ENCODE measurements at regions not wholly inside any gene's neighbourhood (a gene's known extent, or its start where the extent isn't known, plus 50 kb on each side); places are given as distances from the start of the nearest gene placed in this dataset.
A peak's percentile ranks its signal among the peaks of the same experiment; 100 is the strongest.
"Not testable (repeated sequence)": the region's sequence is repeated elsewhere in the genome, so short reads cannot be mapped to it uniquely, and the experiment has no call there.

DNA sequence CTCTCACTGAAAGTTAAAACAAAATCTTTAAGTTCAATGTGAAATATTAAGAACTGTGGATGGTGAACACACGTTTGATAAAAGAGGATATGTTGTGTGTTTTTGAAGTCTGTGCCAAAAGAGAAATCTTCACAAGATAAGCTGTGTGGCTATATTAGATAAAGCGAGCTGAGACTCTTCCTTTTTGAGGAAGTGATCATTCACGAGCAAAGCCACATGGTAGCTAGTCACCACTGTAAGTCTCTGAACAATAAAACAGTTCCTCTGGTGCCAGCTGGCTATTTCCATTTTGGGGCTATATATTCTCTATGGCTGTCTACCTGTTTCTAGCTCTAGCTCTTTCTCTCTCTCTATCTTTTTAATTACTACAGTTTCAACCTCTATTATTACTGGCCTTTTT lies 1849.2 kb upstream of the C9orf72 start:
- peak overlapping the region in 3 of 11 experiments; percentile 18 to 33 (median 33); a peak in 3 of 22 replicates for H3K27ac ChIP-seq
- H3K4me2 ChIP-seq, result peak overlapping the region in 3 of 11 experiments; percentile 43 to 65 (median 50); a peak in 6 of 22 replicates
- H3K36me3 ChIP-seq, result no peaks in the 10 kb centered on the region
- H3K4me1 ChIP-seq, result peaks cover 0 to 23% (median 0%) of the 10 kb centered on the region in 10 experiments; a peak in 6 of 20 replicates
- no peaks in the 10 kb centered on the region for H3K9me3 ChIP-seq (replicated peaks in 1 of 11)
- no peak for TF ChIP-seq Cebpa-rat (IDR thresholded peaks at IDR 0.05)
- no peak overlapping the region for H3K4me3 ChIP-seq
- H3K9ac ChIP-seq, result no peak overlapping the region
- no peaks in the 10 kb centered on the region for H3K27me3 ChIP-seq
- no peaks in the 10 kb centered on the region for H4K20me1 ChIP-seq

DNA sequence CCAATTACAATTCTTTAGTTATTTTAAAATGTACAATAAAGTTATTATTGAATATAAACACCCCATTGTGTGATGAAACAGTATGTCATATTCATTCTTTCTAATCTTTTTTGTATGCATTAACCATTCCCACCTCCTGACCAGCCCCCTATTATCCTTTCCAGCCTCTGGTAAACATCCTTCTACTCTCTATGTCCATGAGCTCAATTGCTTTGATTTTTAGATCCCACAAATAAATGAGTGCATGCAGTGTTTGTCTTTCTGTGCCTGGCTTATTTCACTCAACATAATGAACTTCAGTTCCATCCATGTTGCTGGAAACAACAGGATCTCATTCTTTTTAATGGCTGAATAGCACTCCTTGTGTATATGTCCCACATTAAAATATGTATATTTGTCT lies 1858.9 kb upstream of the C9orf72 start:
- H4K20me1 ChIP-seq, result no peaks in the 10 kb centered on the region
- no peak overlapping the region for H3K27ac ChIP-seq
- H3K4me1 ChIP-seq, result no peaks in the 10 kb centered on the region
- no peaks in the 10 kb centered on the region for H3K36me3 ChIP-seq
- H3K27me3 ChIP-seq, result no peaks in the 10 kb centered on the region
- H3K9ac ChIP-seq, result no peak overlapping the region
- no peak for TF ChIP-seq Cebpa-rat (IDR thresholded peaks at IDR 0.05)
- H3K4me3 ChIP-seq, result no peak overlapping the region
- peaks cover 0 to 22% (median 0%) of the 10 kb centered on the region in 11 experiments; a peak in 4 of 22 replicates for H3K9me3 ChIP-seq (replicated peaks in 1 of 11)
- no peak overlapping the region for H3K4me2 ChIP-seq

DNA sequence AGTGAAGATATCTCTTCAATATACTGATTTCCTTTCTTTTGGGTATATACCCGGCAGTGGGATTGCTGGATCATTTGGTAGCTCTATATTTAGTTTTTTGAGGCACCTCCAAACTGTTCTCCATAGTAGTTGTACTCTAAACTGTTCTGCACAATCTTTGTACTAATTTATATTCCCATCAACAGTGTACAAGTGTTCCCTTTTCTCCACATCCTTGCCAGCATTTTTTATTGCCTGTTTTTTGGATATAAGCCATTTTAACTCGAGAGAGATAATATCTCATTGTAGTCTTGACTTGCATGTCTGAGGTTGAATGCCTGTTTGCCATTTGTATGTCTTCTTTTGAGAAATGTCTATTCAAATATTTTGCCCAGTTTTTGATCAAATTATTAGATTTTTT lies 1859.4 kb upstream of the C9orf72 start:
- not testable (repeated sequence) for H3K4me2 ChIP-seq, H3K9ac ChIP-seq, H3K36me3 ChIP-seq, H3K27me3 ChIP-seq, H3K4me3 ChIP-seq, H3K27ac ChIP-seq, H3K4me1 ChIP-seq, H4K20me1 ChIP-seq
- H3K9me3 ChIP-seq (replicated peaks in 1 of 11), result peaks cover 0 to 22% (median 0%) of the 10 kb centered on the region in 11 experiments; a peak in 4 of 22 replicates

DNA sequence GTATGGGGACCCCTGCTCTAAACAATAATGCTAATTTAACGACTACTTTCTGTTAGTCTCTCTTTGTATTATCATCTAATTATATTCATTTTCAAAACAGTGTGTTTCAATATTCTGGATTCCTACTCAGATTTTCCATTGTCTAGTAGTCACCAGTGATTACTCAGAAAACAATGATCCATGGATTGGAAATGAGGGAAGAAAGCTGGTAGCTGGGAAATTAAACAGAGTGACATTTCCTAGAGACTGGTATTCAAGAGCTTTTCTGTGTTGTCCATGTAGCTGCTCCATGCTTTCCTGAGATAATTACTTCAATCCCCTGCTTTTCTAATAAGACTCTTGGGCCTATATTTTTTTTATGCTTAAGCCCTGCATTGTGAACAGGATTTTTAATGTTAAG lies 1862.1 kb upstream of the C9orf72 start:
- 0 out of 22 replicates have a peak, but pooled peaks cover 0 to 7% (median 0%) of the 10 kb centered on the region in 11 experiments for H3K9me3 ChIP-seq (replicated peaks in 1 of 11)
- peaks cover 0 to 5% (median 0%) of the 10 kb centered on the region in 10 experiments; a peak in 1 of 20 replicates for H3K4me1 ChIP-seq
- no peaks in the 10 kb centered on the region for H3K27me3 ChIP-seq
- no peak for TF ChIP-seq Cebpa-rat (IDR thresholded peaks at IDR 0.05)
- H3K4me3 ChIP-seq, result no peak overlapping the region
- no peaks in the 10 kb centered on the region for H3K36me3 ChIP-seq
- no peak overlapping the region for H3K9ac ChIP-seq
- no peak overlapping the region for H3K27ac ChIP-seq
- H3K4me2 ChIP-seq, result no peak overlapping the region
- no peaks in the 10 kb centered on the region for H4K20me1 ChIP-seq

DNA sequence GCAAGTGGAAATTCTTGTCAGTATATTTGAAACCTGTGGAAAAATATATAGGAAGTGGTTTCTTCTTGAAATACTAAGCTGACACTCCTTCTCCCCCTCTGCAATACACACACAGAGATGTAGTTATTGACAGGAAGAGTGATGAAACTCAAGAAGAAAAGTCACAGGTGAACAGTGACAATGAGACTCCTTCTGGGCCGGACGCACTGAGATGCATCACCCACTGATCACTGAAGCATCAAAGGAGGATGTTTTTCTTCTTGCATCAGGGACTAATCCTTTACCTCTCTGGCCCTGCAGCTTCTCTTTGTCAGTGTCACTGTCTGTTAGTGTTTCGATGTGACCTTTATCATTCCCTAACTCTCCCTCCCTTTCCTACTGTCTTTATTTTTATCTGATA lies 1864.2 kb upstream of the C9orf72 start:
- Histone ChIP-seq H3K9ac (no peak overlapping the region), H3K4me2 (peak overlapping the region in 1 of 11 experiments; percentile 2; a peak in 1 of 22 replicates)
- no peak for TF ChIP-seq Cebpa-rat (IDR thresholded peaks at IDR 0.05)

DNA sequence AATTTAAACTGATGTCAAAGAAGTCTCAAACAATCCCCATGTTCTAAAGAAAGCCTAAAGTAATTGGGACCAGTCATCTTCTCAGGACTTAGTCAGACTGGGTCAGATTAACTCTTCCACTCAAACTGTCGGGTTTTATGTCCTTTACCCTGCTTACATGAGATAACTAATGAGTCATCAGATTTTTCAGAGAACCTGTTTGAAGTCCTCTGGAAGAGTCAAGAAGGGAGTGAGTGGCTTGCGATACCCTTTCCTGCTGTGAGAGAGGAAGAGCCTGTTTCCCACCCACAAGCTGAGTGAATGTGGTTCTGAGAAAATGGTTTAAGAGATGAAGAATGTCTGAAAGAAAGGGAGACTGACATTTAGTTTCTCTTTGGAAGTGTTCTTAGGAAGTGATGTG lies 1866.7 kb upstream of the C9orf72 start:
- no peaks in the 10 kb centered on the region for H3K9me3 ChIP-seq (replicated peaks in 1 of 11)
- no peak for TF ChIP-seq Cebpa-rat (IDR thresholded peaks at IDR 0.05)
- H3K4me2 ChIP-seq, result no peak overlapping the region
- H3K4me3 ChIP-seq, result no peak overlapping the region
- H3K9ac ChIP-seq, result no peak overlapping the region
- H4K20me1 ChIP-seq, result no peaks in the 10 kb centered on the region
- H3K36me3 ChIP-seq, result no peaks in the 10 kb centered on the region
- peaks cover 0 to 6% (median 0%) of the 10 kb centered on the region in 10 experiments; a peak in 2 of 20 replicates for H3K4me1 ChIP-seq
- H3K27ac ChIP-seq, result no peak overlapping the region
- H3K27me3 ChIP-seq, result no peaks in the 10 kb centered on the region

More for the DNA sequence above, 1864.2 kb upstream of the C9orf72 start:
- Histone ChIP-seq H3K4me3 (no peak overlapping the region), H3K4me1 (peaks cover 0 to 5% (median 0%) of the 10 kb centered on the region in 10 experiments; a peak in 1 of 20 replicates), H4K20me1 (no peaks in the 10 kb centered on the region), H3K27me3 (no peaks in the 10 kb centered on the region), H3K36me3 (no peaks in the 10 kb centered on the region), H3K27ac (no peak overlapping the region), H3K9me3 (replicated peaks in 1 of 11) (no peaks in the 10 kb centered on the region)

DNA sequence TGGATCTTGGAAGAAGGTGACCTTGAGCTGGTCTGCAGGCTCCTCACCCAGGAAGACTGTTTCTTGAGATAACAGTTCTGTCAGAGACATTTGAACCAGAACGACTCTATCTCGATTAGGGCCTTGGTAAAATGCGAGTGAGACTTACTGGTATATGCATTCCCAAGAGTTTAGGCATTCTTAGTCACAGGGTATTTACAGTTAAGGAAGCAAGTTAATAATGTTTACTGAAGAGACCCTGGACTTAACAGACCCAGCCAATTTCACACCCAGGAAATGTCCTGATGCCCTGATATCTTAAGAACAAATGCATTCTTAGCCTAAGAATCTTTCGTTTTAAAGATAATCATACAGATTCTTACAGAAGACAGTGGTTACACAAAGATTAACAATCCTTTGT lies 1867.2 kb upstream of the C9orf72 start:
- no peak for TF ChIP-seq Cebpa-rat (IDR thresholded peaks at IDR 0.05)
- Histone ChIP-seq H3K36me3 (no peaks in the 10 kb centered on the region), H3K9ac (no peak overlapping the region)

DNA sequence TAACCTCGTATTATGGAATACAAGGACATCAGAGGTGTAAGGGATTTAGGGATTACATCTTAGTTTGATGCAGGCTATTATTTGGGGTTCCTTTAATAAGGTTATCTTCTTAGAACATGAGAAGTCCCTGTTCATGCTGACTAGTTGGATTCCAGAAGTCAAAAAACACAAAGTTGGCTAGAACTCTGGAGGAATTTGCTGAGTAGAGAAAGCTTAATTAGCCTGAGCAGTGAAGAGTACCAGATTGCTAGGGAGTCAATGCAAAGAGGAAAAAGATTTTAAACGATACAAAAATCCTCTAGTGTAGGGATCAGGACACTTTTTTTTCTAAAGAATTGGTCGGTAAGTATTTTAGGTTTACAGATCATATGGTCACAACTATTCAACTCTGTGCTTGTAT lies 1872.5 kb upstream of the C9orf72 start:
- H3K27ac ChIP-seq, result no peak overlapping the region
- no peak overlapping the region for H3K9ac ChIP-seq
- no peaks in the 10 kb centered on the region for H3K36me3 ChIP-seq
- no peaks in the 10 kb centered on the region for H4K20me1 ChIP-seq
- TF ChIP-seq Cebpa-rat (IDR thresholded peaks at IDR 0.05), result no peak
- H3K4me2 ChIP-seq, result no peak overlapping the region
- no peak overlapping the region for H3K4me3 ChIP-seq
- no peaks in the 10 kb centered on the region; a peak in 1 of 22 replicates for H3K9me3 ChIP-seq (replicated peaks in 1 of 11)
- H3K27me3 ChIP-seq, result no peaks in the 10 kb centered on the region
- peaks cover 0 to 6% (median 0%) of the 10 kb centered on the region in 10 experiments; a peak in 1 of 20 replicates for H3K4me1 ChIP-seq

More for the DNA sequence above, 1867.2 kb upstream of the C9orf72 start:
- Histone ChIP-seq H4K20me1 (no peaks in the 10 kb centered on the region), H3K9me3 (replicated peaks in 1 of 11) (no peaks in the 10 kb centered on the region), H3K4me1 (peaks cover 0 to 6% (median 0%) of the 10 kb centered on the region in 10 experiments; a peak in 2 of 20 replicates), H3K4me2 (no peak overlapping the region), H3K27ac (no peak overlapping the region), H3K27me3 (no peaks in the 10 kb centered on the region), H3K4me3 (no peak overlapping the region)

DNA sequence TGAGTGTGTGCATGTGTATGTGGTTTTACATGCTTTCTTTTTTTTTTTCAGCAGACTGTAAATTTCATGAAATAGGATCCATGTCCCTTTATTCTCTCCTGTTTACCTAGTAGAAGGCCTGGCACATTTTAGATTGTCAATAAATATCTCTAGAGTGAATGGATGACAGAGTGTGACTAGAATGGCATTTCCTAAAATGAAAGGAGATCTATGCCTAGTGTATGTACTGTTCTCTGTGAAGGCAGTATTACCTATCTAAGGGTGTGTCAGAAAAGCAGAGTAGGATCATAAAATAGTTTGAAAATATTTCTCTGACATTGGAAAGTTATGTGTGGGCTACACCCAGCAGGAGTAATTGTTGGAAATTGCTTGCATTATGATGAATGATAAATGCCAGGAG lies 1876.0 kb upstream of the C9orf72 start:
- no peak overlapping the region for H3K4me2 ChIP-seq
- no peak for TF ChIP-seq Cebpa-rat (IDR thresholded peaks at IDR 0.05)

DNA sequence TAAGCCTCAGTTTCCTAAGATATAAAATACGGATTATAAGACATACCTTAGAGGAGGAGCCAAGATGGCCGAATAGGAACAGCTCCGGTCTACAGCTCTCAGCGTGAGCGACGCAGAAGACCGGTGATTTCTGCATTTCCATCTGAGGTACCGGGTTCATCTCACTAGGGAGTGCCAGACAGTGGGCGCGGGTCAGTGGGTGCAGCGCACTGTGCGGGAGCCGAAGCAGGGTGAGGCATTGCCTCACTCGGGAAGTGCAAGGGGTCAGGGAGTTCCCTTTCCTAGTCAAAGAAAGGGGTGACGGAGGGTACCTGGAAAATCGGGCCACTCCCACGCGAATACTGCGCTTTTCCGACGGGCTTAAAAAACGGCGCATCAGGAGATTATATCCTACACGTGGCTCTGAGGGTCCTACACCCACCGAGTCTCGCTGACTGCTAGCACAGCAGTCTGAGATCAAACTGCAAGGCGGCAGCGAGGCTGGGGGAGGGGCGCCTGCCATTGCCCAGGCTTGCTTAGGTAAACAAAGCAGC lies 1877.1 kb upstream of the C9orf72 start:
- H3K27me3 ChIP-seq; H3K27ac ChIP-seq; H3K9me3 ChIP-seq (replicated peaks in 1 of 11); H3K36me3 ChIP-seq; H3K9ac ChIP-seq; H3K4me2 ChIP-seq; H3K4me3 ChIP-seq; H4K20me1 ChIP-seq; H3K4me1 ChIP-seq: not testable (repeated sequence)

More for the DNA sequence above, 1876.0 kb upstream of the C9orf72 start:
- peaks cover 0 to 6% (median 0%) of the 10 kb centered on the region in 10 experiments; a peak in 1 of 20 replicates for H3K4me1 ChIP-seq
- no peaks in the 10 kb centered on the region for H3K27me3 ChIP-seq
- H4K20me1 ChIP-seq, result no peaks in the 10 kb centered on the region
- H3K4me3 ChIP-seq, result no peak overlapping the region
- no peak overlapping the region for H3K27ac ChIP-seq
- H3K9me3 ChIP-seq (replicated peaks in 1 of 11), result no peaks in the 10 kb centered on the region; a peak in 1 of 22 replicates
- H3K36me3 ChIP-seq, result no peaks in the 10 kb centered on the region
- no peak overlapping the region for H3K9ac ChIP-seq
